Stomach smooth muscle (tissue), 2 donors: ENCODE measurements at regions not wholly inside any gene's neighbourhood (a gene's known extent, or its start where the extent isn't known, plus 50 kb on each side); places are given as distances from the start of the nearest gene placed in this dataset.
"Not testable (repeated sequence)": the region's sequence is repeated elsewhere in the genome, so short reads cannot be mapped to it uniquely, and the experiment has no call there.

Experiments used
- H3K27ac ChIP-seq: one replicate; pipeline ENCODE4 v1.7.0; 2013; ENCODE audit warnings: mild to moderate bottlenecking, low read length, inconsistent platforms
- H3K27me3 ChIP-seq, 2 donors: one replicate each; pipeline ENCODE4 v1.7.0; 2013; ENCODE audit warnings: low read length in 2 of 2; ENCODE audit not compliant: insufficient read depth in 2 of 2, control insufficient read depth in 1 of 2
- H3K36me3 ChIP-seq, 2 donors: one replicate each; pipeline ENCODE4 v1.7.0; 2013; ENCODE audit warnings: low read length in 2 of 2; ENCODE audit not compliant: control insufficient read depth in 2 of 2, insufficient read depth in 2 of 2
- H3K4me1 ChIP-seq: one replicate; pipeline ENCODE4 v1.7.0; 2013; ENCODE audit warnings: low read length; ENCODE audit not compliant: control insufficient read depth, insufficient read depth
- H3K4me3 ChIP-seq, 2 donors: one replicate each; pipeline ENCODE4 v1.7.0; 2013; ENCODE audit warnings: low read length in 2 of 2
- H3K9ac ChIP-seq, 2 donors: one replicate each; pipeline ENCODE4 v1.7.0; 2013; ENCODE audit warnings: low read length in 2 of 2, mild to moderate bottlenecking in 1 of 2
- H3K9me3 ChIP-seq, 2 donors: one replicate each; pipeline ENCODE4 v1.7.0; 2013; ENCODE audit warnings: low read length in 2 of 2; ENCODE audit not compliant: control insufficient read depth in 2 of 2
- donor health status: healthy.
- donor health status: Pancreatic carcinoma.

GRCh38 chr1:55448261-55448660 lies 233.1 kb upstream of the USP24 start:
- no peaks in the 10 kb centered on the region for H3K27me3 ChIP-seq
- no peaks in the 10 kb centered on the region for H3K9me3 ChIP-seq
- no peak overlapping the region for H3K9ac ChIP-seq
- no peak overlapping the region for H3K4me3 ChIP-seq
- H3K27ac ChIP-seq: no peak overlapping the region
- no peaks in the 10 kb centered on the region for H3K36me3 ChIP-seq
- peaks cover 8% of the 10 kb centered on the region for H3K4me1 ChIP-seq

DNA sequence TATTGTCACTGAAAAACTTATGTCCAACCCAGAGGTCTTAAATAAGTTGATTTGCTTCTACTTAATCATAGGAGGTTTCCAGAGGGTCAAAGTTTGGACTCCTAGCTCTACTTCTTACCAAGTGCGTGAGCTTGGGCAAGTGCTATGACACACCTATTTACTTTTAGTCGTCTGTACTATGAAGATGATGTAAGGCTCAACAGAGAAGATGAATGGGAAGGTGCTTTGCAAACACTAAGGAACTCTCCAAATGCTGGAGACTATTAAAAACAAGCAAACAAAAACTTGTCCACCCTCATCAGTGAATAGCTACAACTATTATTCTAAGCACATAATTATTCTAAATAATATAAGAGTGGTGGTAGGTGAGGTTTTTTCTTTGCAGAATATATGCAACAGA lies 232.3 kb upstream of the USP24 start:
- H3K4me1 ChIP-seq: peaks cover 12% of the 10 kb centered on the region
- no peak overlapping the region for H3K4me3 ChIP-seq
- no peaks in the 10 kb centered on the region for H3K27me3 ChIP-seq
- no peaks in the 10 kb centered on the region for H3K36me3 ChIP-seq
- H3K9me3 ChIP-seq: no peaks in the 10 kb centered on the region
- no peak overlapping the region for H3K27ac ChIP-seq
- H3K9ac ChIP-seq: no peak overlapping the region

DNA sequence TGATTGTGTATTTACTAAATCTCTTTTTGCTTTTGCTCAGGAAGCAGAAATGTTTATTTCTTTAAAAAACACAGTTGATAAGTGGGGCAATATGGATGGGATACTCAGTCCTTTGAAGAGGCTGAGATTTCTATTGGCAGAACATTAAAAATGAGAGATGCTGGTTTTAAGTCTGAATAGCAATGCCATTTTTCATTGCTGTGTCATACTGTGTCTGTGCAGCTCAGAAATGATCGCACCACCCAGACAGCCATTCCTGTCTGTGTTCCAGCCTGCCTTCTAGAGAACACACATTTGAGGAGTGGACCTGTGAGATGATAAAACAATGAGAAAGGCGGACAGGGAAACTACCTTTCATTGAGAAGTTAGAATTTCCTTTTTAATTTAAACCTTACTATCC lies 231.2 kb upstream of the USP24 start:
- H3K36me3 ChIP-seq: no peaks in the 10 kb centered on the region
- no peak overlapping the region for H3K9ac ChIP-seq
- no peak overlapping the region for H3K27ac ChIP-seq

DNA sequence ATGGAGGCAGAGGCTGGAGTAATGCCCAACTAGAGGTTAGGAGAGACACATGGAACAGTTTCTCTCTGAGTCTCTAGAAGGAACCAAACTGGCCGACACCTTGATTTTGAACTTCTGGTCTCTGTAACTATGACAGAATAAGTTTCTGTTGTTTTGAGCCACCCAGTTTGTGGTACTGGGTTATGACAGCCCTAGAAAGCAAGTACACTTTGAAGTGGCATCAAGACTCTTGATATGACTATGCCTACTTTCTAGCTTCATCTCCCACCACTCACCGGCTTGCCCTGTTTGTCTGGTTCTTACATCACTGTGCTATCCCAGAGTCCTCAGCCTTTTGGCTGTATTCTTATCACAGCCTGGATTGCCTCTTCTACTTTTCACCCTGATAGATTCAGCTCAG lies 230.3 kb upstream of the USP24 start:
- H3K27me3 ChIP-seq: no peaks in the 10 kb centered on the region
- H3K36me3 ChIP-seq: no peaks in the 10 kb centered on the region
- no peak overlapping the region for H3K27ac ChIP-seq
- no peak overlapping the region for H3K4me3 ChIP-seq
- no peak overlapping the region for H3K9ac ChIP-seq
- peaks cover 12% of the 10 kb centered on the region for H3K4me1 ChIP-seq
- no peaks in the 10 kb centered on the region for H3K9me3 ChIP-seq

More for the DNA sequence above, 231.2 kb upstream of the USP24 start:
- no peaks in the 10 kb centered on the region for H3K9me3 ChIP-seq
- H3K4me1 ChIP-seq: peaks cover 12% of the 10 kb centered on the region
- no peak overlapping the region for H3K4me3 ChIP-seq
- no peaks in the 10 kb centered on the region for H3K27me3 ChIP-seq

GRCh38 chr1:55444667-55445066 lies 229.5 kb upstream of the USP24 start:
- Histone ChIP-seq H3K27ac (peak overlapping the region; percentile 11), H3K4me3 (no peak overlapping the region), H3K9ac (no peak overlapping the region), H3K27me3 (no peaks in the 10 kb centered on the region), H3K9me3 (no peaks in the 10 kb centered on the region), H3K36me3 (no peaks in the 10 kb centered on the region), H3K4me1 (peaks cover 12% of the 10 kb centered on the region)

- no peak overlapping the region for H3K27ac ChIP-seq
- no peaks in the 10 kb centered on the region for H3K9me3 ChIP-seq
- H3K27me3 ChIP-seq: no peaks in the 10 kb centered on the region
- no peak overlapping the region for H3K4me3 ChIP-seq
- peaks cover 12% of the 10 kb centered on the region for H3K4me1 ChIP-seq
- no peaks in the 10 kb centered on the region for H3K36me3 ChIP-seq
- H3K9ac ChIP-seq: no peak overlapping the region
Observed at GRCh38 chr1:55443175-55443915, 228.2 kb upstream of the USP24 start.

- H3K36me3 ChIP-seq: no peaks in the 10 kb centered on the region
- no peak overlapping the region for H3K4me3 ChIP-seq
- no peak overlapping the region for H3K27ac ChIP-seq
- no peaks in the 10 kb centered on the region for H3K9me3 ChIP-seq
- peaks cover 12% of the 10 kb centered on the region for H3K4me1 ChIP-seq
- H3K27me3 ChIP-seq: no peaks in the 10 kb centered on the region
- H3K9ac ChIP-seq: no peak overlapping the region
Observed at GRCh38 chr1:55441489-55441888, 226.3 kb upstream of the USP24 start.

DNA sequence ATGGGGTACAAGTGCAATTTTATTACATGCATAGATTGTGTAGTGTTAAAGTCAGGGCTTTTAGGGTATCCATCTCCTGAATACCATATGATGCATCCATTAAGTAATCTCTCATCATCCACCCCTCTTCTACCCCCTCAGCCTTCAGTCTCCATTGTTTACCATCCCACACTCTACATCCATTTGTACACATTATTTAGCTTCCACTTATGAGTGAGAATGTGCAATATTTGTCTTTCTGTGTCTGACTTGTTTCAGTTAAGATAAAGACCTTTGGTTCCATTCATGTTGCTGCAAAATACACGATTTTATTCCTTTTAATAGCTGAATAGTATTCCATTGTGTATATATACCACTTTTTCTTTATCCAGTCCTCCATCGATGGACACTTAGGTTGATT lies 222.5 kb upstream of the USP24 start:
- Histone ChIP-seq H3K27me3 (no peaks in the 10 kb centered on the region), H3K4me1 (no peaks in the 10 kb centered on the region), H3K9me3 (no peaks in the 10 kb centered on the region), H3K9ac (no peak overlapping the region), H3K27ac (no peak overlapping the region), H3K36me3 (no peaks in the 10 kb centered on the region), H3K4me3 (no peak overlapping the region)

DNA sequence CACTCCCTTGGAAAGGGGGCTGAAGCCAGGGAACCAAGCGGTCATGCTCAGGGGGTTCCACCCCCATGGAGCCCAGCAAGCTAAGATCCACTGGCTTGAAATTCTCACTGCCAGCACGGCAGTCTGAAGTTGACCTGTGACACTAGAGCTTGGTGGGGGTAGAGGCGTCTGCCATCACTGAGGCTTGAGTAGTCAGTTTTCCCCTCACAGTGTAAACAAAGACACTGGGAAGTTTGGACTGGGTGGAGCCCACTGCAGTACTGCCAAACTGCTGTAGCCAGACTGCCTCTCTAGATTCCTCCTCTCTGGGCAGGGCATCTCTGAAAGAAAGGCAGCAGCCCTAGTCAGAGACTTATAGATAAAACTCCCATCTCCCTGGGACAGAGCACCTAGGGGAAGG lies 215.6 kb upstream of the USP24 start:
- not testable (repeated sequence) for H3K27ac ChIP-seq, H3K9ac ChIP-seq

DNA sequence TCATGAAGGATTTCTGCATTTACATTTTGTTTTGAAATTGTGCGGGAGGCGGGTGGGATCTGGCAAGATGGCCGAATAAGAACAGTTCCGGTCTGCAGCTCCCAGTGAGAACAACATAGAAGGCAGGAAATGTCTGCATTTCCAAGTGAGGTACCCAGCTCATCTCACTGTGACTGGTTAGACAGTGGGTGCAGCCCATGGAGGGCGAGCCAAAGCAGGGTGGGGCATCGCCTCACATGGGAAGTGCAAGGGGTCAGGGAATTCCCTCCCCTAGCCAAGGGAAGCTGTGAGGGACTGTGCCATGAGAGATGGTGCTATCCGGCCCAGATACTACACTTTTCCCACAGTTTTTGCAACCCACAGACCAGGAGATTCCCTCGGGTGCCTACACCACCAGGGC lies 215.0 kb upstream of the USP24 start:
- H3K9ac ChIP-seq, H3K4me3 ChIP-seq, H3K9me3 ChIP-seq, H3K27ac ChIP-seq, H3K27me3 ChIP-seq, H3K36me3 ChIP-seq: not testable (repeated sequence)
- H3K4me1 ChIP-seq: peaks cover 28% of the 10 kb centered on the region

More for the DNA sequence above, 215.6 kb upstream of the USP24 start:
- H3K4me1 ChIP-seq: peaks cover 28% of the 10 kb centered on the region
- not testable (repeated sequence) for H3K36me3 ChIP-seq, H3K4me3 ChIP-seq, H3K27me3 ChIP-seq, H3K9me3 ChIP-seq
